Spleen (tissue), 11 donors: ENCODE measurements at regions not wholly inside any gene's neighbourhood (a gene's known extent, or its start where the extent isn't known, plus 50 kb on each side); places are given as distances from the start of the nearest gene placed in this dataset.

Experiments used
- DNase-seq: peaks from one replicate; pipeline ENCODE4 v3.0.0-alpha.2; 2020
- H3K27ac ChIP-seq, 8 donors: fragments of 200-600 bp; sonication (generic) in 7 of 8; 1 replicate in 4 of 8; 2 replicates in 4 of 8; pipeline versions ENCODE4 v1.5.0 to v1.8.0; 2016 to 2021; ENCODE audit warnings: inconsistent platforms in 4 of 8, mild to moderate bottlenecking in 4 of 8, moderate library complexity in 1 of 8
- H3K27me3 ChIP-seq, 7 donors: fragments of 200-600 bp; sonication (generic) in 6 of 7; replicated peaks in 1 of 7; 1 replicate in 4 of 7; 2 replicates in 3 of 7; pipeline versions ENCODE4 v1.5.0 to v1.8.0; 2016 to 2021; ENCODE audit warnings: inconsistent platforms in 3 of 7, mild to moderate bottlenecking in 1 of 7
- H3K36me3 ChIP-seq, 6 donors: fragments of 200-600 bp; sonication (generic) in 5 of 6; 1 replicate in 4 of 6; 2 replicates in 2 of 6; pipeline versions ENCODE4 v1.5.0 to v1.8.0; 2016 to 2021; ENCODE audit warnings: inconsistent platforms in 2 of 6
- H3K4me1 ChIP-seq, 6 donors: fragments of 200-600 bp; sonication (generic) in 5 of 6; 1 replicate in 3 of 6; 2 replicates in 3 of 6; pipeline versions ENCODE4 v1.5.0 to v1.8.0; 2016 to 2021; ENCODE audit warnings: inconsistent platforms in 3 of 6
- H3K4me3 ChIP-seq, 8 donors: fragments of 200-600 bp; sonication (generic) in 7 of 8; 1 replicate in 4 of 8; 2 replicates in 4 of 8; pipeline versions ENCODE4 v1.5.0 to v1.8.0; 2016 to 2021; ENCODE audit warnings: inconsistent platforms in 4 of 8, mild to moderate bottlenecking in 4 of 8, moderate library complexity in 2 of 8
- H3K9me3 ChIP-seq, 8 donors: fragments of 200-600 bp; sonication (generic) in 7 of 8; 1 replicate in 4 of 8; 2 replicates in 4 of 8; pipeline versions ENCODE4 v1.5.0 to v1.8.0; 2016 to 2021; ENCODE audit warnings: inconsistent platforms in 4 of 8
- POLR2A ChIP-seq, 3 donors: fragments of 450-650 bp; IDR thresholded peaks; one replicate each; pipeline ENCODE4 v1.5.1; 2017; ENCODE audit warnings: antibody characterized with exemption in 3 of 3, mild to moderate bottlenecking in 1 of 3
- POLR2AphosphoS5 ChIP-seq, 3 donors: sonication (generic); formaldehyde crosslinking; IDR thresholded peaks; one replicate each; pipeline ENCODE4 v1.5.1; 2017; ENCODE audit warnings: antibody characterized with exemption in 3 of 3
- WGBS, 5 donors: extraction: QIAGEN DNeasy Blood & Tissue Kit in 3 of 5; methylation state at CpG; one replicate each; pipeline versions ENCODE4 v1.1.5 to v1.1.7; 2013 to 2018; 5-methylcytosine and 5-hydroxymethylcytosine counted together
- intact Hi-C: fragments of 100-400 bp; cut with DNase I; formaldehyde crosslinking; loops from one replicate; pipeline ENCODE4 v1.15.0; 2023; ENCODE audit warnings: low total_unique reads
- TF ChIP-seq, protein P1 (sequence below), 11 experiments: fragments of 200-600 bp in 7 of 11; fragments of 450-650 bp in 4 of 11; sonication (generic) in 4 of 11; IDR thresholded peaks in 8 of 11; conservative IDR thresholded peaks in 3 of 11; 1 replicate in 7 of 11; 2 replicates in 4 of 11; pipeline versions ENCODE4 v1.4.0 to v1.8.0; 2016 to 2021; ENCODE audit warnings: antibody characterized with exemption in 11 of 11, inconsistent platforms in 4 of 11, mild to moderate bottlenecking in 1 of 11
- donor health status: healthy with polysubstance abuse.
- donor health status: DM: no; HTN: no; CAD: no; lungs with moderate emphysema.
- donor health status: DM: no; HTN: no; CAD: no.
- donor health status: Bipolar disorder and iron deficiency.
- donor health status: healthy.
- donor health status: DM: no; HTN: no; CAD: no.
- donor health status: DM: yes; HTN: yes; CAD: no.

DNA sequence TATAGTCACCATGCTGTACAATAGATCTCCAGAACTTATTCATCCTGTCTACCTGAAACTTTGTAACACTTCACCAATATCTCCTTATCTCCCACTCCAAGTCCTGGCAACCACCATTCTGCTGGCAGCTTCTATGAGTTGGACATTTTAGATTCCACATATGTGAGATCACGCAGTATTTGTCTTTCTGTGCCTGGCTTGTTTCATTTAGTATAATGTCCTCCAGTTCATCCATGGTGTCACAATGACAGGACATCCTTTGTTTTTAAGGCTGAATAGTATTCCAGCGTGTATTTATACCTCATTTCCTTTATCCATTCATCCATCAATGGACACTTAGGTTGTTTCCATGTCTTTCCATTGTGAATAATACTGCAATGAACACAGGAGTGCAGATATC is 198.7 kb downstream of the QDPR start:
- H3K4me3 ChIP-seq, result no peak overlapping the region
- no peak overlapping the region for H3K27ac ChIP-seq
- 71 to 83% (median 73%) methylated on average over 2 of the region's 2 CpGs for WGBS, 5 donors
- no peaks in the 10 kb centered on the region for H3K4me1 ChIP-seq
- no peaks in the 10 kb centered on the region for H3K36me3 ChIP-seq
- TF ChIP-seq POLR2AphosphoS5 (IDR thresholded peaks at IDR 0.05) (no peak), POLR2A (IDR thresholded peaks at IDR 0.05) (no peak)
- TF ChIP-seq, protein P1, sequence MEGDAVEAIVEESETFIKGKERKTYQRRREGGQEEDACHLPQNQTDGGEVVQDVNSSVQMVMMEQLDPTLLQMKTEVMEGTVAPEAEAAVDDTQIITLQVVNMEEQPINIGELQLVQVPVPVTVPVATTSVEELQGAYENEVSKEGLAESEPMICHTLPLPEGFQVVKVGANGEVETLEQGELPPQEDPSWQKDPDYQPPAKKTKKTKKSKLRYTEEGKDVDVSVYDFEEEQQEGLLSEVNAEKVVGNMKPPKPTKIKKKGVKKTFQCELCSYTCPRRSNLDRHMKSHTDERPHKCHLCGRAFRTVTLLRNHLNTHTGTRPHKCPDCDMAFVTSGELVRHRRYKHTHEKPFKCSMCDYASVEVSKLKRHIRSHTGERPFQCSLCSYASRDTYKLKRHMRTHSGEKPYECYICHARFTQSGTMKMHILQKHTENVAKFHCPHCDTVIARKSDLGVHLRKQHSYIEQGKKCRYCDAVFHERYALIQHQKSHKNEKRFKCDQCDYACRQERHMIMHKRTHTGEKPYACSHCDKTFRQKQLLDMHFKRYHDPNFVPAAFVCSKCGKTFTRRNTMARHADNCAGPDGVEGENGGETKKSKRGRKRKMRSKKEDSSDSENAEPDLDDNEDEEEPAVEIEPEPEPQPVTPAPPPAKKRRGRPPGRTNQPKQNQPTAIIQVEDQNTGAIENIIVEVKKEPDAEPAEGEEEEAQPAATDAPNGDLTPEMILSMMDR (IDR thresholded peaks at IDR 0.05 in 8 of 11, conservative IDR thresholded peaks at IDR 0.05 in 3 of 11), result no peak
- DNase-seq, result no peak
- no peaks in the 10 kb centered on the region for H3K9me3 ChIP-seq
- intact Hi-C loops, result no loop called here
- no peaks in the 10 kb centered on the region for H3K27me3 ChIP-seq

DNA sequence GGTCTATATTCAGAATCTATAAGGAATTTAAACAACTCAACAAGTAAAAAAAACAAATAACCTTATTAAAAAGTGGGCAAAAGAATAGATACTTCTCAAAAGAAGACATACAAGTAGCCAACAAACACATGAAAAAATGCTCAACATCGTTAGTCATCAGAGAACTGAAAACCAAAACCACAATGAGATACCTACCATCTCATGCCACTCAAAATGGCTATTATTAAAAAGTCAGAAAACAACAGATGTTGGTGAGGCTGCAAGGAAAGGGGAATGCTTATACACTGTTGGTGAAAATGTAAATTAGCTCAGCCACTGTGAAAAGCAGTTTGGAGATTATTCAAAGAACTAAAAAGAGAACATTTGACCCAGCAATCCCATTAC is 201.6 kb downstream of the QDPR start:
- Histone ChIP-seq H3K4me1 (no peaks in the 10 kb centered on the region), H3K27me3 (no peaks in the 10 kb centered on the region), H3K36me3 (no peaks in the 10 kb centered on the region), H3K4me3 (no peak overlapping the region), H3K9me3 (no peaks in the 10 kb centered on the region), H3K27ac (no peak overlapping the region)
- TF ChIP-seq, protein P1 (IDR thresholded peaks at IDR 0.05 in 8 of 11, conservative IDR thresholded peaks at IDR 0.05 in 3 of 11), result no peak
- TF ChIP-seq POLR2AphosphoS5 (IDR thresholded peaks at IDR 0.05), result no peak
- no peak for TF ChIP-seq POLR2A (IDR thresholded peaks at IDR 0.05)
- intact Hi-C loops, result no loop called here
- WGBS, 5 donors, result 46 to 61% (median 50%) methylated on average over 1 of the region's 1 CpG
- no peak for DNase-seq

DNA sequence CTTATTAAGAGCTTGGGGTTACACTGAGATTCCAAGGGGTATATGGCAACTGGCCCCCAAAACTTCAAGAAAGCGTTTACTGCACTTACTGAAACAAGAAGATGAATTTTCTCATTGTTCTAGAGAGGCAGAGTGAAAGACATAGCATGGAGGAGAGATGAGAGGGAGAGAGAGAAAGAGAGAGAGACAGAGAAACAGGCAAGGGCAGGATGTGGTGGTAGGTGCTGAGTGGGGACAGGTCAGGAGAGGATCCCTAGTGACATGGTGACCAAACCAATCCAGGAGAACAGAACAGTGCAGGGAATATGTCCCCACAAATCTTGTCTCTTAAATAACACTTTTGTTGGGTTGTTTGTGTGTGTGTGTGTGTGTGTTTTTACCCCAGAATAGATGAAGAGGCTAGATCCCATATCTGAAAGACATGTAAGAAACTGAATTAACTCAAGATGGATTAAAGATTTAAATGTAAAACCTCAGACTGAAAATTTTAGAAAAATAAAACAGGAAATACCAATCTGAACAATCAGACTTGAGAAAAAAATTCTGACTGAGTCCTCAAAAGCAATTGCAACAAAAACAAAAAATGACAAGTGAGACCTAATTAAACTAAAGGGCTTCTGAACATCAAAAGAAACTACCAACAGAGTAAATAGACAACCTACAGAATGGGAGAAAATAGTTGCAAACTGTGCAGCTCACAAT is 202.2 kb downstream of the QDPR start:
- intact Hi-C loops, result no loop called here
- Histone ChIP-seq H3K4me1 (no peaks in the 10 kb centered on the region), H3K27ac (no peak overlapping the region), H3K9me3 (no peaks in the 10 kb centered on the region), H3K36me3 (no peaks in the 10 kb centered on the region), H3K4me3 (no peak overlapping the region), H3K27me3 (no peaks in the 10 kb centered on the region)
- 58 to 79% (median 72%) methylated on average over 1 of the region's 1 CpG for WGBS, 5 donors
- TF ChIP-seq, protein P1 (IDR thresholded peaks at IDR 0.05 in 8 of 11, conservative IDR thresholded peaks at IDR 0.05 in 3 of 11), result no peak
- TF ChIP-seq POLR2A (IDR thresholded peaks at IDR 0.05), result no peak
- TF ChIP-seq POLR2AphosphoS5 (IDR thresholded peaks at IDR 0.05), result no peak
- DNase-seq, result no peak

DNA sequence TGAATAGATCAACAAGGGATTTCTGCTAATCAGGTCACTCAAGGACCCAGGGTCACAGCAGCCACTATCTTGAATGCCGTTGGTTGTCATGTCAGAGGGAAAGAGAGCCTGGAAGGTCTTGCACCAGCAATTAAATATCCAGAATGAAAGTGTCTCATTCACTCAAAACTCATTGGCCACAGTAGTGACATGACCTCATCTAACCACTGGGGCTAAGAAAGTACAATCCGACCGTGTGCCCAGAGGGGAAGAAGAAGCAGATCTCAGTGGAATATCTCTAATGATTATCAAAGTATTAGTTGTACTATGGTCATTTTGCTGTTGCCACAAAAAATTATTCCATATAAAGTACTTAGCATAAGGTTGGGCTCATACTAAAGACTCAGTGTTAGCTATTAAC is 210.0 kb downstream of the QDPR start:
- intact Hi-C loops, result no loop called here
- Histone ChIP-seq H3K27me3 (no peaks in the 10 kb centered on the region), H3K27ac (no peak overlapping the region), H3K4me1 (no peaks in the 10 kb centered on the region), H3K9me3 (no peaks in the 10 kb centered on the region), H3K4me3 (no peak overlapping the region), H3K36me3 (no peaks in the 10 kb centered on the region)
- WGBS, 5 donors, result 62 to 81% (median 65%) methylated on average over 3 of the region's 3 CpGs
- TF ChIP-seq, protein P1 (IDR thresholded peaks at IDR 0.05 in 8 of 11, conservative IDR thresholded peaks at IDR 0.05 in 3 of 11), result no peak
- TF ChIP-seq POLR2AphosphoS5 (IDR thresholded peaks at IDR 0.05) (no peak), POLR2A (IDR thresholded peaks at IDR 0.05) (no peak)
- DNase-seq, result no peak
